ENCODE measurements at regions not wholly inside any gene's neighbourhood (a gene's known extent, or its start where the extent isn't known, plus 50 kb on each side); places are given as distances from the start of the nearest gene placed in this dataset.

- no peak overlapping the region for H3K4me3 ChIP-seq (ENCODE audit: low read depth, low read length)
- TF ChIP-seq CTCF (IDR thresholded peaks at IDR 0.05; ENCODE audit: low read depth, low read length) (no peak), MYC (IDR thresholded peaks at IDR 0.05; ENCODE audit: low read depth, low read length) (no peak), POLR2A (IDR thresholded peaks at IDR 0.05; ENCODE audit: extremely low read depth, insufficient read length) (no peak), MAX (IDR thresholded peaks at IDR 0.05; ENCODE audit: low read depth, low read length) (no peak)
- no peak for DNase-seq (ENCODE audit: low read depth)
Observed at GRCh38 chr6:126481319-126481718, 141.4 kb downstream of the CENPW start.

GRCh38 chr6:126504792-126505191 lies 164.9 kb downstream of the CENPW start:
- DNase-seq (ENCODE audit: low read depth), result no peak
- TF ChIP-seq MAX (IDR thresholded peaks at IDR 0.05; ENCODE audit: low read depth, low read length) (no peak), POLR2A (IDR thresholded peaks at IDR 0.05; ENCODE audit: extremely low read depth, insufficient read length) (no peak), MYC (IDR thresholded peaks at IDR 0.05; ENCODE audit: low read depth, low read length) (no peak), CTCF (IDR thresholded peaks at IDR 0.05; ENCODE audit: low read depth, low read length) (no peak)
- H3K4me3 ChIP-seq (ENCODE audit: low read depth, low read length), result no peak overlapping the region

GRCh38 chr6:126513198-126513597 lies 173.3 kb downstream of the CENPW start:
- no peak for DNase-seq (ENCODE audit: low read depth)
- H3K4me3 ChIP-seq (ENCODE audit: low read depth, low read length), result no peak overlapping the region
- TF ChIP-seq MAX (IDR thresholded peaks at IDR 0.05; ENCODE audit: low read depth, low read length) (no peak), POLR2A (IDR thresholded peaks at IDR 0.05; ENCODE audit: extremely low read depth, insufficient read length) (no peak), CTCF (IDR thresholded peaks at IDR 0.05; ENCODE audit: low read depth, low read length) (no peak), MYC (IDR thresholded peaks at IDR 0.05; ENCODE audit: low read depth, low read length) (no peak)

- no peak for DNase-seq (ENCODE audit: low read depth)
- TF ChIP-seq POLR2A (IDR thresholded peaks at IDR 0.05; ENCODE audit: extremely low read depth, insufficient read length) (no peak), MAX (IDR thresholded peaks at IDR 0.05; ENCODE audit: low read depth, low read length) (no peak), CTCF (IDR thresholded peaks at IDR 0.05; ENCODE audit: low read depth, low read length) (no peak), MYC (IDR thresholded peaks at IDR 0.05; ENCODE audit: low read depth, low read length) (no peak)
- no peak overlapping the region for H3K4me3 ChIP-seq (ENCODE audit: low read depth, low read length)
Observed at GRCh38 chr6:126516411-126516810, 176.5 kb downstream of the CENPW start.

- no peak for DNase-seq (ENCODE audit: low read depth)
- no peak for TF ChIP-seq CTCF (IDR thresholded peaks at IDR 0.05; ENCODE audit: low read depth, low read length)
- TF ChIP-seq MAX (IDR thresholded peaks at IDR 0.05; ENCODE audit: low read depth, low read length), result no peak
- no peak for TF ChIP-seq MYC (IDR thresholded peaks at IDR 0.05; ENCODE audit: low read depth, low read length)
- TF ChIP-seq POLR2A (IDR thresholded peaks at IDR 0.05; ENCODE audit: extremely low read depth, insufficient read length), result no peak
- no peak overlapping the region for H3K4me3 ChIP-seq (ENCODE audit: low read depth, low read length)
Observed at GRCh38 chr6:126524811-126525326, 185.0 kb downstream of the CENPW start.

All from NB4 (cell line).